Small intestine (tissue), 7 donors: ENCODE measurements at regions not wholly inside any gene's neighbourhood (a gene's known extent, or its start where the extent isn't known, plus 50 kb on each side); places are given as distances from the start of the nearest gene placed in this dataset.

Experiments
- DNase-seq, 2 donors: peaks; one replicate each; pipeline versions ENCODE4 v3.0.0 to v3.0.0-alpha.2; 2013
- FAIRE-seq: peaks from 2 replicates; lab custom pipeline; 2012; peaks lifted over from hg19 to GRCh38; lab: Jason Lieb, UNC
- H3K27ac ChIP-seq, 3 donors: one replicate each; pipeline ENCODE4 v1.5.1; 2013; ENCODE audit warnings: low read length in 2 of 3, mild to moderate bottlenecking in 2 of 3, control low read depth in 1 of 3, inconsistent platforms in 1 of 3, low read depth in 1 of 3, moderate library complexity in 1 of 3
- H3K27me3 ChIP-seq, 3 donors: one replicate each; pipeline ENCODE4 v1.6.1; 2013; ENCODE audit warnings: low read length in 3 of 3, inconsistent platforms in 1 of 3; ENCODE audit not compliant: control insufficient read depth in 3 of 3, insufficient read depth in 3 of 3
- H3K36me3 ChIP-seq, 3 donors: one replicate each; pipeline ENCODE4 v1.6.1; 2013; ENCODE audit warnings: low read length in 3 of 3, inconsistent platforms in 1 of 3, low read depth in 1 of 3, mild to moderate bottlenecking in 1 of 3, moderate library complexity in 1 of 3; ENCODE audit not compliant: control insufficient read depth in 3 of 3, insufficient read depth in 2 of 3
- H3K4me1 ChIP-seq, 3 donors: one replicate each; pipeline ENCODE4 v1.6.1; 2013; ENCODE audit warnings: low read length in 2 of 3, inconsistent platforms in 1 of 3, low read depth in 1 of 3, mild to moderate bottlenecking in 1 of 3, moderate library complexity in 1 of 3; ENCODE audit not compliant: control insufficient read depth in 3 of 3, insufficient read depth in 2 of 3
- H3K4me3 ChIP-seq, 3 donors: one replicate each; pipeline ENCODE4 v1.5.1; 2013; ENCODE audit warnings: low read length in 3 of 3, control low read depth in 1 of 3, inconsistent platforms in 1 of 3, low read depth in 1 of 3, mild to moderate bottlenecking in 1 of 3, moderate library complexity in 1 of 3
- H3K9me3 ChIP-seq, 2 donors: one replicate each; pipeline ENCODE4 v1.6.1; 2013; ENCODE audit warnings: low read depth in 1 of 2, low read length in 1 of 2; ENCODE audit not compliant: control insufficient read depth in 2 of 2, insufficient read depth in 1 of 2
- WGBS, 3 donors: extraction: QIAGEN DNeasy Blood & Tissue Kit; methylation state at CpG; one replicate each; pipeline ENCODE4 v1.1.7; 2013; 5-methylcytosine and 5-hydroxymethylcytosine counted together
- donor health status: healthy with polysubstance abuse.
- donor health status: control.
- donor health status: control.
- donor health status: Bipolar disorder and iron deficiency.
- donor health status: healthy.

DNA sequence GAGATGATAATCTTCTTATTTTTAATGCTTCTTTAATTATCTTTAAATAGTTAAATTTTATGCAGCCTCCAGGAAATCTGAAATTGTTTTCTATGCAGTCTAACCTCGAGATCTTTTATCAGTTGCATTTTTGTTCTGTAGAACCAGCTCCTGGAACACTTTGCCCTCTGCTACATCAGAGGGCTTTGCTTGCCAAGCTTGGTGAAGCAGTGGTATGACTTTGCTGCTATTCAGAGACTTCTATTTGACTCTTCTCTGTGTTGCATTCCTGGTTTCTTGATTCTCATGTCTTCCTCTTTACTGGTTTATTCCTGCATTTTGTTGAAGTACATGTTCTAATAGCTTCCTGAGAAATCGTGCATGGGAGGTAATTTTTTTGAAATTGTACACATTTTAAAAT, 163.7 kb upstream of the TMEM229A start:
- no peaks in the 10 kb centered on the region for H3K4me1 ChIP-seq
- FAIRE-seq (no peak), DNase-seq (no peak)
- WGBS, 3 donors: 34 to 42% (median 35%) methylated on average over 2 of the region's 2 CpGs
- no peaks in the 10 kb centered on the region for H3K36me3 ChIP-seq
- no peaks in the 10 kb centered on the region for H3K9me3 ChIP-seq
- no peaks in the 10 kb centered on the region for H3K27me3 ChIP-seq
- H3K4me3 ChIP-seq: no peak overlapping the region
- no peak overlapping the region for H3K27ac ChIP-seq

DNA sequence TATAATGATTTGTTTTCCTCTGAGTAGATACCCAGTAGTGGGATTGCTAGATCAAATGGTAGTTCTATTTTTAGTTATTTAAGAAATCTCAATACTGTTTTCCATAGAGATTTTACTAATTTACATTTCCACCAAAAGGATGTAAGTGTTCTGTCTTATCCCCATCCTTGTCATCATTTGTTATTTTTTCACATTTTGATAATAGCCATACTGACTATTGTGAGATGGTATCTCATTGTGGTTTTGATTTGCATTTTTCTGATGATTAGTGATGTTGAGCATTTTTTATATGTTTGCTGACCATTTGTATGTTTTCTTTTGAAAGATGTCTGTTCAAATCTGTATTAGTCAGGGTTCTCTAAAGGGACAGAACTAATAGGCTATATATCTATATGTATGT, 160.0 kb upstream of the TMEM229A start:
- Histone ChIP-seq H3K27me3 (no peaks in the 10 kb centered on the region), H3K4me3 (no peak overlapping the region)
- no peak for FAIRE-seq

GRCh38 chr7:124191713-124192112, 158.8 kb upstream of the TMEM229A start:
- H3K36me3 ChIP-seq: no peaks in the 10 kb centered on the region
- WGBS, 3 donors: 56 to 64% (median 56%) methylated on average over 1 of the region's 1 CpG
- H3K9me3 ChIP-seq: no peaks in the 10 kb centered on the region
- no peaks in the 10 kb centered on the region for H3K27me3 ChIP-seq
- DNase-seq (no peak), FAIRE-seq (no peak)
- H3K4me1 ChIP-seq: no peaks in the 10 kb centered on the region
- no peak overlapping the region for H3K4me3 ChIP-seq
- no peak overlapping the region for H3K27ac ChIP-seq

More for the DNA sequence above, 160.0 kb upstream of the TMEM229A start:
- H3K36me3 ChIP-seq: no peaks in the 10 kb centered on the region
- H3K9me3 ChIP-seq: no peaks in the 10 kb centered on the region
- DNase-seq: no peak
- no peaks in the 10 kb centered on the region for H3K4me1 ChIP-seq
- H3K27ac ChIP-seq: no peak overlapping the region

- Histone ChIP-seq H3K36me3 (no peaks in the 10 kb centered on the region), H3K4me1 (no peaks in the 10 kb centered on the region), H3K27ac (no peak overlapping the region), H3K4me3 (no peak overlapping the region), H3K27me3 (no peaks in the 10 kb centered on the region), H3K9me3 (no peaks in the 10 kb centered on the region)
- DNase-seq (no peak), FAIRE-seq (no peak)
- WGBS, 3 donors: 77 to 83% (median 78%) methylated on average over 3 of the region's 3 CpGs
Measured at GRCh38 chr7:124191030-124191429, 158.2 kb upstream of the TMEM229A start.

GRCh38 chr7:124188576-124188975, 155.7 kb upstream of the TMEM229A start:
- DNase-seq: no peak
- H3K4me1 ChIP-seq: no peaks in the 10 kb centered on the region
- no peak for FAIRE-seq
- H3K36me3 ChIP-seq: no peaks in the 10 kb centered on the region
- no peak overlapping the region for H3K4me3 ChIP-seq
- H3K27ac ChIP-seq: no peak overlapping the region
- no peaks in the 10 kb centered on the region for H3K27me3 ChIP-seq
- no peaks in the 10 kb centered on the region for H3K9me3 ChIP-seq
- WGBS, 3 donors: 15 to 59% (median 36%) methylated on average over 1 of the region's 1 CpG

GRCh38 chr7:124187962-124188361, 155.1 kb upstream of the TMEM229A start:
- DNase-seq (no peak), FAIRE-seq (no peak)
- H3K4me3 ChIP-seq: no peak overlapping the region
- H3K27ac ChIP-seq: no peak overlapping the region
- H3K27me3 ChIP-seq: no peaks in the 10 kb centered on the region
- WGBS, 3 donors: 74 to 76% (median 75%) methylated on average over 4 of the region's 4 CpGs
- H3K9me3 ChIP-seq: no peaks in the 10 kb centered on the region
- no peaks in the 10 kb centered on the region for H3K36me3 ChIP-seq
- H3K4me1 ChIP-seq: no peaks in the 10 kb centered on the region

GRCh38 chr7:124183649-124184048, 150.8 kb upstream of the TMEM229A start:
- no peaks in the 10 kb centered on the region for H3K9me3 ChIP-seq
- no peaks in the 10 kb centered on the region for H3K27me3 ChIP-seq
- DNase-seq: no peak
- no peaks in the 10 kb centered on the region for H3K4me1 ChIP-seq
- H3K36me3 ChIP-seq: no peaks in the 10 kb centered on the region
- FAIRE-seq: no peak
- H3K27ac ChIP-seq: no peak overlapping the region
- H3K4me3 ChIP-seq: no peak overlapping the region

DNA sequence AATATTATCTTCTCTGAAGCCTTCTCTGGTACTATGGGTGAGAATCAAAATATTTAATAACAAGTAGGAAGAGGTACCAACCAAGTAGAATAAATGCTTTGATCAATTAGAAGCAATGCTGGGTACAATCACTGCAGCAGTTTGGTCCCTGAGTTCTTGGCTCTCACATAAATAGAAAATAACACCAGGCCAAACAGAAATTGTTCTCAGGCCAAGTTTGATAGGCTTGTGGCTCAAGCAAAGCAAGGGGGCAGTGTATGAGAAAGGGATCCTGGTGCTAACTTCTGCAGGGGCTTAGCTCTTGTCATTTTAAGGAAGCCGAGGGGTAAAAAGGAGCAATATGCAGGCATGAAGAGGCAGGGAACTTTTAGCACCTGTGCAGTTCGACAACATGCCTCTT, 146.8 kb upstream of the TMEM229A start:
- H3K36me3 ChIP-seq: no peaks in the 10 kb centered on the region
- H3K27me3 ChIP-seq: no peaks in the 10 kb centered on the region
- H3K4me1 ChIP-seq: no peaks in the 10 kb centered on the region
- no peak for DNase-seq
- no peak overlapping the region for H3K4me3 ChIP-seq
- no peak for FAIRE-seq
- no peak overlapping the region for H3K27ac ChIP-seq
- H3K9me3 ChIP-seq: peaks cover 0 to 2% of the 10 kb centered on the region in 2 donors
- WGBS, 3 donors: 88 to 91% (median 89%) methylated on average over 2 of the region's 2 CpGs

GRCh38 chr7:124177891-124178290, 145.0 kb upstream of the TMEM229A start:
- H3K36me3 ChIP-seq: no peaks in the 10 kb centered on the region
- no peaks in the 10 kb centered on the region for H3K27me3 ChIP-seq
- DNase-seq (no peak), FAIRE-seq (no peak)
- H3K27ac ChIP-seq: no peak overlapping the region
- no peaks in the 10 kb centered on the region for H3K4me1 ChIP-seq
- H3K4me3 ChIP-seq: no peak overlapping the region
- H3K9me3 ChIP-seq: peaks cover 0 to 2% of the 10 kb centered on the region in 2 donors
